BLaER1 (cell line): ENCODE measurements at regions not wholly inside any gene's neighbourhood (a gene's known extent, or its start where the extent isn't known, plus 50 kb on each side); places are given as distances from the start of the nearest gene placed in this dataset.

Experiments used
- H3K27ac ChIP-seq: shearing (Covaris generic); formaldehyde crosslinking; 2 replicates; pipeline ENCODE4 v1.8.1; 2022
- H3K27me3 ChIP-seq: shearing (Covaris generic); formaldehyde crosslinking; 2 replicates; pipeline ENCODE4 v1.8.1; 2022
- H3K36me3 ChIP-seq: shearing (Covaris generic); formaldehyde crosslinking; 2 replicates; pipeline ENCODE4 v1.8.1; 2022
- H3K4me1 ChIP-seq: shearing (Covaris generic); formaldehyde crosslinking; 2 replicates; pipeline ENCODE4 v1.8.1; 2022
- H3K4me2 ChIP-seq: shearing (Covaris generic); formaldehyde crosslinking; 2 replicates; pipeline ENCODE4 v1.8.1; 2022
- H3K4me3 ChIP-seq: shearing (Covaris generic); formaldehyde crosslinking; 2 replicates; pipeline ENCODE4 v1.8.1; 2022
- H3K9ac ChIP-seq: shearing (Covaris generic); formaldehyde crosslinking; 2 replicates; pipeline ENCODE4 v1.8.1; 2022
- H3K9me3 ChIP-seq: shearing (Covaris generic); formaldehyde crosslinking; 2 replicates; pipeline ENCODE4 v1.8.1; 2022
- H4K20me1 ChIP-seq: shearing (Covaris generic); formaldehyde crosslinking; 2 replicates; pipeline ENCODE4 v1.8.1; 2022
- Cebpa-rat ChIP-seq: shearing (Covaris generic); IDR thresholded peaks from 2 replicates; pipeline ENCODE4 v1.8.1; 2022

DNA sequence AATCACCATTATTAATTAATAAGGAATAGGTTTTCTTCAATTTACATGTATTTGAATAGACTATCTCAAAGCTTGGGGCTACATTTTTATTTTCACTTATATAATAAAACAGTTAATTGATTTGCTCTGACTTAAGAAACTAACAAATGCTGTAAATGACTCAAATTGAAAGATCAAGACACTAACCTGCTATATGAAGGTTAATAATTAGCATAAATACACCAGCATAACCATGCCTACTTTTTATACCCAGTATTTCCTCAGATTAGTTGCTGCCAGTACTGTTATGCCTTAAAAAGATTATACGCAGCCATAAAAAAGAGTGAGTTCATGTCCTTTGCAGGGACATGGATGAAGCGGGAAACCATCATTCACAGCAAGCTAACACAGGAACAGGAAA is 1545.1 kb downstream of the AMY1C start:
- H3K4me1 ChIP-seq, result no peaks in the 10 kb centered on the region
- H3K4me3 ChIP-seq, result no peak overlapping the region
- no peaks in the 10 kb centered on the region for H3K36me3 ChIP-seq
- no peak overlapping the region for H3K4me2 ChIP-seq
- no peak overlapping the region for H3K27ac ChIP-seq
- no peaks in the 10 kb centered on the region for H4K20me1 ChIP-seq
- TF ChIP-seq Cebpa-rat, result no peak
- no peak overlapping the region for H3K9ac ChIP-seq
- H3K9me3 ChIP-seq, result no peaks in the 10 kb centered on the region
- no peaks in the 10 kb centered on the region for H3K27me3 ChIP-seq

DNA sequence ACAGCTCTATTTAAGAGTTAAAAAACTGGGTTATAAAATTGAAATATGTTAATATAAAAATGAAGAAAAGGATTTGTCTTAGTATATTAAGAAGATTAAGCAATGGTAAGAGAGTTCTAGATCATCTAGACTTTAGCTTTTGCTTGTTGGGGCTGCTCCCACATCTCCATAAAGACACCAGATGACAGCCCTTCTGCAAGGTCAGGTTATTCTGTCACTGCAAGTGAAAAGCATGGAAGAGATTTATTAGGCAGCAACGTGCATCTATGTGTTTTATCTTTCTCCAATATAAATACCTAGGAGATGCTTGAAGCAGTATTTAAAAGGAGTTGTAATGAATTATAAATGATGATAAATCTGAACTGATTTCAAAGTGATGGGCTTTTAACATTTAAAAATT is 1560.4 kb downstream of the AMY1C start:
- Histone ChIP-seq H4K20me1 (no peaks in the 10 kb centered on the region), H3K4me2 (no peak overlapping the region), H3K27me3 (no peaks in the 10 kb centered on the region), H3K36me3 (no peaks in the 10 kb centered on the region), H3K4me3 (no peak overlapping the region), H3K27ac (no peak overlapping the region), H3K9ac (no peak overlapping the region), H3K4me1 (no peaks in the 10 kb centered on the region), H3K9me3 (no peaks in the 10 kb centered on the region)
- TF ChIP-seq Cebpa-rat, result no peak

DNA sequence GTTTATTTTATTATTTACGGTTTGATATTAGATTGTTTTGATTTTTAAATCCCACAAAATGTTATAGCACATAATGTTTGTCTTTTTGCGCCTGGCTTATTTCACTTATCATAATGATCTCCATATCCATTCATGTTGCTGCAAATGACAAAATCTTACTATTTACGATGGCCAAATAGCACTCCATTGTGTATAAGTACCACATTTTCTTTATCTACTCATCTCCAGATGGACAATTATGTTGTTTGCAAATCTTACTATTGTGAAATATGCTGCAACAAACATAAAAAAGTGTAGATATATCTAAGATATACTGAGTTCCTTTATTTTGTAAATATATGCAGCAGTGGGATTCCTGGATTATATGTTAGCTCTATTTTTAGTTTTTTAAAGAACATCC is 1568.3 kb downstream of the AMY1C start:
- Histone ChIP-seq H4K20me1 (no peaks in the 10 kb centered on the region), H3K36me3 (no peaks in the 10 kb centered on the region), H3K9ac (no peak overlapping the region), H3K4me3 (no peak overlapping the region), H3K27me3 (no peaks in the 10 kb centered on the region), H3K9me3 (peaks cover 5% of the 10 kb centered on the region; the same call in 1 of the 2 replicates), H3K4me2 (no peak overlapping the region), H3K27ac (no peak overlapping the region), H3K4me1 (no peaks in the 10 kb centered on the region)
- TF ChIP-seq Cebpa-rat, result no peak

DNA sequence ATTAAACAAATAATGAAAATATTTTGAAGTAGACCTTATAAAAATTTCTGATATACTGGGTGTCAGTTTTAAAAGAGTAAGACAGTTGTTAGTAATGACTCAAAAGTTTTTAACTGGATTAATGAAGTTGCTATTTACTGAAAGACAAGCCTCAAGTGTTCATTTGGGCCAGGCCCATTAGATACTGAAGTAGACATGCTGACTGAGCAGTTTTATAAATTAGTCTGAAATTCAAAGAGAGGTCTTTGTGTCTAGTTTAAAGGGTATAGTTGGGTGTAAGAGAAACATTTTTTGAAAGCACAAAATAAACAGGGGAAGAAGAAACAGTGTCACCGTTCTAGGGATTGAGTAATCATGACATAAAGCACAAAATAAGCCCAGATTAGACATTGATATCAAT is 1577.2 kb downstream of the AMY1C start:
- Histone ChIP-seq H3K27ac (no peak overlapping the region), H3K9me3 (0 out of 2 replicates have a peak, but pooled peaks cover 4% of the 10 kb centered on the region), H3K36me3 (no peaks in the 10 kb centered on the region), H3K4me1 (no peaks in the 10 kb centered on the region), H3K4me2 (no peak overlapping the region), H3K4me3 (no peak overlapping the region), H4K20me1 (no peaks in the 10 kb centered on the region), H3K27me3 (no peaks in the 10 kb centered on the region), H3K9ac (no peak overlapping the region)
- TF ChIP-seq Cebpa-rat, result no peak

DNA sequence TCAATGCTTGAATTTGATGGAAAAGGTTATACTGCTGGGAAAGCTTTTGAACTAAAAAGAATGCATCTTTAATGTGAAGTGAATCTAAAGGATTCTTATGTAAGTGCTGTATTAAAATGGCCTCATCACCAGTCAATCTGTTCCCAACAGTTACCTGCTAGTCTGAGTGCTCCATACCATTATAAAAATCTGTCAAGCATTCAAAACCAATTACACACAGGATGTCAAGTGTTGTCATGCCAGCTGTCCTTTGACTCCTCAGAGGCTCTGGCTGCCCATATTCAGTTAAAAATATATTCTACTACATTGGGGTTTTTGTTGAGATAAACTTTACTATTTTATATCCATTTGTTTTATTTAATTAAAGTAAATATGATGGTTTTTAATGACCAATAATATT is 1587.7 kb downstream of the AMY1C start:
- no peaks in the 10 kb centered on the region for H4K20me1 ChIP-seq
- H3K4me1 ChIP-seq, result no peaks in the 10 kb centered on the region
- H3K4me2 ChIP-seq, result no peak overlapping the region
- no peak for TF ChIP-seq Cebpa-rat
- H3K27me3 ChIP-seq, result no peaks in the 10 kb centered on the region
- no peak overlapping the region for H3K4me3 ChIP-seq
- H3K9me3 ChIP-seq, result no peaks in the 10 kb centered on the region
- H3K36me3 ChIP-seq, result no peaks in the 10 kb centered on the region
- H3K27ac ChIP-seq, result no peak overlapping the region
- no peak overlapping the region for H3K9ac ChIP-seq

DNA sequence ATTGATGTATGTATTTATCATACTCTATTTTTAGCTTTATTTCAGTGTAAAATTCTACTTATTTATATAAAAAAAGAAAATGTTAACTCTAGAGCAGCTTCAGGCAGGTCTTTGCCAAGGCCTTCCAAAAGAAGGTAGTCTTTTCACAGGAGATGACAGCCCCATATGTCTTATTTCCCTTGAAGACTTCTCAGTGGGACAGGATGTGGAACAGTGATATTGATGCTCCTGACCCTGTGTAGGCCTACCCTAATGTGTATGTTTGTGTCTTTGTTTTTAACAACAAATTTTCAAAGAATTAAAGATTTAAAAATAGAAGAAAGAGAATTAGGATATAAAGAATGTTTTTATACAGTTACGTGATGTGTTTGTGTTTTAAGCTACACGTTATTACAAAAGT is 1593.6 kb downstream of the AMY1C start:
- no peaks in the 10 kb centered on the region for H4K20me1 ChIP-seq
- no peak overlapping the region for H3K4me3 ChIP-seq
- no peak for TF ChIP-seq Cebpa-rat
- no peaks in the 10 kb centered on the region for H3K36me3 ChIP-seq
- no peak overlapping the region for H3K9ac ChIP-seq
- H3K27me3 ChIP-seq, result no peaks in the 10 kb centered on the region
- H3K27ac ChIP-seq, result no peak overlapping the region
- H3K9me3 ChIP-seq, result 0 out of 2 replicates have a peak, but pooled peaks cover 6% of the 10 kb centered on the region
- H3K4me1 ChIP-seq, result no peaks in the 10 kb centered on the region
- no peak overlapping the region for H3K4me2 ChIP-seq

DNA sequence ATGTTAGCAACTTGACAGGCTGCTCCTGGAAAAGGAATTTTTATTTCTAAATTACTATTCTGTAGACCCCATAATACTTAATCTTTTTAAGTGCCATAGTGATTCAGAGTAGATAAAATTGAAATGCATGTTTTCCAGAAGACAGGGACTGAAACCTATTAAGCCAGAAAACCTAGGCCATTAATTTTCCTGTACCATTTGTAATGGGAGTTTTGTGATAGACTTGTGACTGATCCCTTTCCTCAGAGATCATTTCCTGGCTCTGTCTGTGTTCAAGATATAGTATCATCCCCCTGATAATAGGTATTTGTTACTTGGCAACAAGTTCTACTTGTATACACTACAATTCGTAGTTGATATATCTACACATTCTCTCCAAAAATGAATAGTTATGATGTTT is 1609.8 kb downstream of the AMY1C start:
- Histone ChIP-seq H3K9ac (no peak overlapping the region), H4K20me1 (no peaks in the 10 kb centered on the region), H3K27me3 (no peaks in the 10 kb centered on the region), H3K36me3 (no peaks in the 10 kb centered on the region), H3K4me3 (no peak overlapping the region), H3K4me2 (no peak overlapping the region), H3K4me1 (no peaks in the 10 kb centered on the region), H3K27ac (no peak overlapping the region), H3K9me3 (no peaks in the 10 kb centered on the region)
- no peak for TF ChIP-seq Cebpa-rat

DNA sequence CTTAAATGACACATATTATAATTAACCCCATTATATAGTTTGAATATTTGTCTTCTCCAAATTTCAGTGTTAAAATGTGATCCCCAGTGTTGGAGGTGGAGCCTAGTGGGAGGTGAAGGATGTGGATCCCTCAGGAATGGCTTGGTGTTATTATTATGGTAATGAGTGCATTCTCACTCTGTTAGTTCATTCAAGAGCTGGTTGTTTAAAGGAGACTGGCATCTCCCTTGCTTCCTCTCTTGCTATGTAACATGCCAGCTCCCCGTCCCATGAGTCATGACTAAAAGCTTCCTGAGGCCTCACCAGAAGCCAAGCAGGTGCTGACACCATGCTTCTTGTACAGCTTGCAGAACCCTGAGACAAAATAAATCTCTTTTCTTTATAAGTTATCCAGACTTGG is 1612.7 kb downstream of the AMY1C start:
- H3K9me3 ChIP-seq, result no peaks in the 10 kb centered on the region
- H3K4me2 ChIP-seq, result no peak overlapping the region
- no peaks in the 10 kb centered on the region for H3K4me1 ChIP-seq
- no peak for TF ChIP-seq Cebpa-rat
- no peak overlapping the region for H3K27ac ChIP-seq
- H3K4me3 ChIP-seq, result no peak overlapping the region
- H3K36me3 ChIP-seq, result no peaks in the 10 kb centered on the region
- no peaks in the 10 kb centered on the region for H3K27me3 ChIP-seq
- no peaks in the 10 kb centered on the region for H4K20me1 ChIP-seq
- H3K9ac ChIP-seq, result no peak overlapping the region

DNA sequence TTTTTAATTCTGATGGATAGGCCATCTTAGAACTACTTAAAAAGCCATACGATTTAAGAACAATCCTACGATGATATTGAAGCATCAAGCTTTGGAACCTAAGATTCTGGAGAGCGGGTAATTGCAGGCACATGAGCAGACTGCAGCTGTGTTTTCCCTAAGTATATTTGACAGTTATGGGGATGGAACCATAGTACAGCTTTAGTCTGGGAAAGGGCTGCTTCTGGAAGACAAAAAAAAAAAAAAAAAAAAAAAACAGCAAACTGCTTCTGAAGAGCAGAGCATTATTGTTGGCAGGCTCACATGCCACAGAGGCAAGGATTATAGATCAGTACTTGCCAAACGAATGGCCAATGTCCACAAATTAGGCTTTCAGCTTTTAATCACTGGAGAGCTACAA is 1618.7 kb downstream of the AMY1C start:
- Histone ChIP-seq H3K27ac (no peak overlapping the region), H3K4me3 (no peak overlapping the region), H3K4me2 (no peak overlapping the region), H3K9me3 (no peaks in the 10 kb centered on the region), H3K9ac (no peak overlapping the region), H3K36me3 (no peaks in the 10 kb centered on the region), H3K27me3 (no peaks in the 10 kb centered on the region), H3K4me1 (no peaks in the 10 kb centered on the region), H4K20me1 (no peaks in the 10 kb centered on the region)
- TF ChIP-seq Cebpa-rat, result no peak

DNA sequence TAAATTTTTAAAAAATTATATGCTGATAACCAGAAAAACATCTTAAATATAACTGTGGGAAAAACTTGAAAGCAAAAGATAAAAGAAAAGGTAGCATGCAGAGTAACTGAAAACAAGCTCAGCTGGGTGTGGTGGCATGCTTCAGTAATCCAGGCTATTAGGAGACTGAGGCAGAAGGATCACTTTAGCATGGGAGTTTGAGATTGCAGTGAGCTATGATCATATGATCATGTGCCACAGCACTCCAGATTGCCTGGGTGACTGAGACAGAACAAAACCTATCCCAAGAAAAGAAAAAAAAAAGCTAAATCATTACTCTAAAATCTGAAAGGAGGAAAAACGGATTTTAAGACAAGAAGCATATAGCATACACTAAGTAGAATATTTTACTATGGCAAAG is 1624.0 kb downstream of the AMY1C start:
- H3K9me3 ChIP-seq, result peaks cover 6% of the 10 kb centered on the region; the same call in 1 of the 2 replicates
- TF ChIP-seq Cebpa-rat, result no peak
- H3K36me3 ChIP-seq, result no peaks in the 10 kb centered on the region

DNA sequence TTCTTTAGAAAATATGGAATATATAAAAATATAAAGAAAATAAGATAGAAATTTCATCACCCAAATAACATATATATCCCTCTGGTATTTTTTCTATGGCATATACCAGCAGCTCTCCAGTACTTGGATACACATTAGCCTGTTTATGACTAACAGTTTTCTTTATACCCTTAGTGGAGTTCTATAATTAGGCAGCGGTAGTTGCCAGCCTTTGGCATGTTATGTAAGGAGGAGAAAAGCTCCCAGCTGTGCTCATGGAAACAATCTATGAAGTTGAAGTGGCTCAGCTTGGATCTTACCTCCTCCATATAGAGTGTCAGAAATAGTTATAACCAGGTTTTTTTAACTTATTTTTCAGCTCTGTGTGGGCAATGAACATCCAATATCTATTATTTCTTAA is 1636.8 kb downstream of the AMY1C start:
- H3K27ac ChIP-seq, result no peak overlapping the region
- H3K27me3 ChIP-seq, result no peaks in the 10 kb centered on the region
- no peaks in the 10 kb centered on the region for H3K36me3 ChIP-seq
- H3K4me1 ChIP-seq, result no peaks in the 10 kb centered on the region
- TF ChIP-seq Cebpa-rat, result no peak
- no peak overlapping the region for H3K9ac ChIP-seq
- no peaks in the 10 kb centered on the region for H3K9me3 ChIP-seq
- no peak overlapping the region for H3K4me3 ChIP-seq
- no peak overlapping the region for H3K4me2 ChIP-seq
- H4K20me1 ChIP-seq, result no peaks in the 10 kb centered on the region

More for the DNA sequence above, 1624.0 kb downstream of the AMY1C start:
- Histone ChIP-seq H3K4me3 (no peak overlapping the region), H3K9ac (no peak overlapping the region), H3K27me3 (no peaks in the 10 kb centered on the region), H3K27ac (no peak overlapping the region), H3K4me1 (no peaks in the 10 kb centered on the region), H3K4me2 (no peak overlapping the region), H4K20me1 (no peaks in the 10 kb centered on the region)
